Nephron (organoid): ENCODE measurements at regions not wholly inside any gene's neighbourhood (a gene's known extent, or its start where the extent isn't known, plus 50 kb on each side); places are given as distances from the start of the nearest gene placed in this dataset.

ENCODE experiments used
- H3K27ac Mint-ChIP-seq, 3 experiments: 2 replicates each; pipeline ENCODE4 v1.8.0; 2020; ENCODE audit warnings: mixed read lengths in 3 of 3, mild to moderate bottlenecking in 2 of 3, moderate library complexity in 1 of 3
- H3K27me3 Mint-ChIP-seq: 2 replicates; pipeline ENCODE4 v1.8.0; 2021; ENCODE audit warnings: low read depth, mild to moderate bottlenecking, moderate library complexity, mixed read lengths
- H3K36me3 Mint-ChIP-seq: 2 replicates; pipeline ENCODE4 v1.8.0; 2020; ENCODE audit warnings: low read depth, mixed read lengths
- H3K4me1 Mint-ChIP-seq: 2 replicates; pipeline ENCODE4 v1.8.0; 2020; ENCODE audit warnings: mixed read lengths
- H3K4me3 Mint-ChIP-seq, 3 experiments: 2 replicates each; pipeline ENCODE4 v1.8.0; 2020; ENCODE audit warnings: mild to moderate bottlenecking in 3 of 3, mixed read lengths in 3 of 3, moderate library complexity in 2 of 3
- H3K9me3 Mint-ChIP-seq: 2 replicates; pipeline ENCODE4 v1.8.0; 2020; ENCODE audit warnings: mixed read lengths
- TF ChIP-seq, protein P1 (sequence below), 3 experiments: fragments of 200-600 bp; sonication (generic); IDR thresholded peaks; one replicate each; pipeline ENCODE4 v1.5.0; 2021; ENCODE audit warnings: antibody characterized with exemption in 3 of 3; ENCODE audit not compliant: unreplicated experiment in 3 of 3

DNA sequence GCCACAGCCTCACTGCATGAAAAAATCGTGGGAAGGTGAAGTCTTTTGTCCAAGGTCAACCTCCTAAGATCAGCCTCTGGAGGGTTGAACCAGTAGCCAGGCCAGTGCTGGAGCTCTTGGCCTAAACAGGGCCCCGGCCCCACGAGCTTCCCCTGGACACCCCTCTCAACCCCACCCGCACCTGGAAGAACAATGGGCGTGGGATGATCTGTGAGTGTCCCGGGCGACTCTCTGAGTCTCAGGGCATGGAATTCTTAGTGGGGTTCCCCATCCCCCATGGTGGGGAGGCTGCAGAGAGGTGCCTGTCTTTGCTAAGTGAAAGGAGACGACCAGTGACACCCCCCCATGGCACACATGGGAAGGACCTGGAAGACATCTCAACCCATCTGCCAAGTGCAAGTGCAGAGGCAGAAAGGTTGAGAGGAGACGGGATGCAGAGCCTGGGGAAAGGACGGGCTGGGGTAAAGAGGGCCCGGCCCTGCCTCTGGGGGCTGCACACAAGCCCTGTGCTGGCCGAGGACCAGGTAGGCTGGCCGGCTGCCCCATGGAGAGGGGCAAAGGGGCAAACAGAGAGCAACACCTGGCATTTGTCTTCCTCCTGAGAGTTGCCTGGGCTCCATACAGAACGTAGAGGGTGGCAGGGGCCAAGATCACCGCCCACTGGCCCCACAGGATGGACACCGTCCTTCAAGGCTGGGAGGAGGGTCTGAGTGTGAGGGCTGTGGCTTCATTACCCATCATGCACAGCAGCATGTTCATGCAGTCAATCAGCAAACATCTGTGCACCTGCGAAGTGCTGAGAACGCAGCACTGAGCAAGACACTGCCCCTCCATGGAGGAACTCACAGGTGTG lies 163.0 kb upstream of the PPP2R2D start:
- Mint-ChIP-seq H3K9me3 (peaks cover 13% of the 10 kb centered on the region), H3K27me3 (peaks cover 10% of the 10 kb centered on the region), H3K4me3 (no peak overlapping the region), H3K36me3 (peaks cover 3% of the 10 kb centered on the region), H3K4me1 (no peaks in the 10 kb centered on the region), H3K27ac (no peak overlapping the region)
- TF ChIP-seq, protein P1, sequence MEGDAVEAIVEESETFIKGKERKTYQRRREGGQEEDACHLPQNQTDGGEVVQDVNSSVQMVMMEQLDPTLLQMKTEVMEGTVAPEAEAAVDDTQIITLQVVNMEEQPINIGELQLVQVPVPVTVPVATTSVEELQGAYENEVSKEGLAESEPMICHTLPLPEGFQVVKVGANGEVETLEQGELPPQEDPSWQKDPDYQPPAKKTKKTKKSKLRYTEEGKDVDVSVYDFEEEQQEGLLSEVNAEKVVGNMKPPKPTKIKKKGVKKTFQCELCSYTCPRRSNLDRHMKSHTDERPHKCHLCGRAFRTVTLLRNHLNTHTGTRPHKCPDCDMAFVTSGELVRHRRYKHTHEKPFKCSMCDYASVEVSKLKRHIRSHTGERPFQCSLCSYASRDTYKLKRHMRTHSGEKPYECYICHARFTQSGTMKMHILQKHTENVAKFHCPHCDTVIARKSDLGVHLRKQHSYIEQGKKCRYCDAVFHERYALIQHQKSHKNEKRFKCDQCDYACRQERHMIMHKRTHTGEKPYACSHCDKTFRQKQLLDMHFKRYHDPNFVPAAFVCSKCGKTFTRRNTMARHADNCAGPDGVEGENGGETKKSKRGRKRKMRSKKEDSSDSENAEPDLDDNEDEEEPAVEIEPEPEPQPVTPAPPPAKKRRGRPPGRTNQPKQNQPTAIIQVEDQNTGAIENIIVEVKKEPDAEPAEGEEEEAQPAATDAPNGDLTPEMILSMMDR (IDR thresholded peaks at IDR 0.05; ENCODE audit: unreplicated experiment in 3 of 3), result no peak

GRCh38 chr10:131738396-131738735 lies 162.4 kb upstream of the PPP2R2D start:
- TF ChIP-seq, protein P1 (IDR thresholded peaks at IDR 0.05; ENCODE audit: unreplicated experiment in 3 of 3), result no peak
- Mint-ChIP-seq H3K9me3 (peaks cover 13% of the 10 kb centered on the region), H3K27ac (no peak overlapping the region), H3K4me1 (no peaks in the 10 kb centered on the region), H3K27me3 (peaks cover 8% of the 10 kb centered on the region), H3K4me3 (no peak overlapping the region), H3K36me3 (peaks cover 3% of the 10 kb centered on the region)

DNA sequence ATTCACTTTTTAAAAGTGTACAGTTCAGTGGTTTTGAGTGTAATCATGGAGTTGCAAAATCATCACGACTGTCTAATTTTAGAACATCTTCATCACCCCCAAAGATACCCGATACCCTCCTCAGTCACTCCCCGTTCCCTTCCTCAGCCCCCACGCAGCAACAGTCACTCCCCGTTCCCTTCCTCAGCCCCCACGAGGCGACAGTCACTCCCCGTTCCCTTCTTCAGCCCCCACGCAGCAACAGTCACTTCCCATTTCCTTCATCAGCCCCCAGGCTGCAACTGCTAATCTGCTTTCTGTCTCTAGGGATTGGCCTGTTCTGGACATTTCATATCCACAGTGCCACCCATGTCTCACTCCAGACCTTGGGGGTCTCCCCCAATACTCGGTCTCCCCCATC lies 161.6 kb upstream of the PPP2R2D start:
- TF ChIP-seq, protein P1 (IDR thresholded peaks at IDR 0.05; ENCODE audit: unreplicated experiment in 3 of 3), result no peak
- H3K4me1 Mint-ChIP-seq, result peaks cover 6% of the 10 kb centered on the region
- peaks cover 3% of the 10 kb centered on the region for H3K36me3 Mint-ChIP-seq
- H3K27me3 Mint-ChIP-seq, result peaks cover 7% of the 10 kb centered on the region
- H3K9me3 Mint-ChIP-seq, result peaks cover 13% of the 10 kb centered on the region
- no peak overlapping the region for H3K4me3 Mint-ChIP-seq
- no peak overlapping the region for H3K27ac Mint-ChIP-seq

DNA sequence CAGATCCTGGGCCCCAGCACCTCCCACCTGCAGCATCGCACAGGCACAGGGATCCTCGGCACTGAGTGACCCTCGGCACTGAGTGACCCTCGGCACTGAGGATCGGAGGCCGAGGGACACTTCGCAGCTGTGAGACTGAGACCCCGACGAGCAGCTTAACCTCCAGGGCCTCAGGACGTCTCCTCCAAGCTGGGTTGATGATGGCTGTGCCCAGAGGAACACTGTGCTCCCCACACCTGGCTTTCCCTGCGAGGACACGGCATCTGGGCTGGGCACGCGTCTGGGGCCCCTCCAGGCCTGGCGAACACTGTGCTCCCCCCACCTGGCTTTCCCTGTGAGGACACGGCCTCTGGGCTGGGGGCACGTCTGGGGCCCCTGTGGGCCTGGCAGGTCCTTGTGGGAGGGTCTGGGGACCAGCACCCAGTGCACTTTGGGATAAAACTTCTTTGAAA lies 158.3 kb upstream of the PPP2R2D start:
- TF ChIP-seq, protein P1 (IDR thresholded peaks at IDR 0.05; ENCODE audit: unreplicated experiment in 3 of 3), result no peak
- Mint-ChIP-seq H3K9me3 (peaks cover 13% of the 10 kb centered on the region), H3K4me1 (peaks cover 8% of the 10 kb centered on the region), H3K27me3 (peaks cover 20% of the 10 kb centered on the region), H3K27ac (no peak overlapping the region), H3K36me3 (peaks cover 3% of the 10 kb centered on the region), H3K4me3 (no peak overlapping the region)

GRCh38 chr10:131743190-131744151 lies 157.3 kb upstream of the PPP2R2D start:
- no peak overlapping the region for H3K4me3 Mint-ChIP-seq
- peaks cover 20% of the 10 kb centered on the region for H3K27me3 Mint-ChIP-seq
- peaks cover 3% of the 10 kb centered on the region for H3K36me3 Mint-ChIP-seq
- TF ChIP-seq, protein P1 (IDR thresholded peaks at IDR 0.05; ENCODE audit: unreplicated experiment in 3 of 3), result no peak
- peak overlapping the region in 1 of 3 experiments; percentile 10 for H3K27ac Mint-ChIP-seq
- peaks cover 13% of the 10 kb centered on the region for H3K9me3 Mint-ChIP-seq
- H3K4me1 Mint-ChIP-seq, result peaks cover 10% of the 10 kb centered on the region
